HG03575 (cell line): ENCODE measurements at regions not wholly inside any gene's neighbourhood (a gene's known extent, or its start where the extent isn't known, plus 50 kb on each side); places are given as distances from the start of the nearest gene placed in this dataset.
"Not testable (repeated sequence)": the region's sequence is repeated elsewhere in the genome, so short reads cannot be mapped to it uniquely, and the experiment has no call there.

Experiments used
- ATAC-seq: cut with Tn5 transposase; IDR thresholded peaks from one replicate; pipeline ENCODE4 v1.9.1; 2021; ENCODE audit not compliant: unreplicated experiment, insufficient number of reproducible peaks, low FRiP score; ENCODE audit errors: extremely low read depth

- no peak for ATAC-seq
These were observed 636.8 kb upstream of the ANKRD30A start for GRCh38 chr10:36488579-36488978.

GRCh38 chr10:36479073-36479472, 646.3 kb upstream of the ANKRD30A start:
- ATAC-seq = no peak

DNA sequence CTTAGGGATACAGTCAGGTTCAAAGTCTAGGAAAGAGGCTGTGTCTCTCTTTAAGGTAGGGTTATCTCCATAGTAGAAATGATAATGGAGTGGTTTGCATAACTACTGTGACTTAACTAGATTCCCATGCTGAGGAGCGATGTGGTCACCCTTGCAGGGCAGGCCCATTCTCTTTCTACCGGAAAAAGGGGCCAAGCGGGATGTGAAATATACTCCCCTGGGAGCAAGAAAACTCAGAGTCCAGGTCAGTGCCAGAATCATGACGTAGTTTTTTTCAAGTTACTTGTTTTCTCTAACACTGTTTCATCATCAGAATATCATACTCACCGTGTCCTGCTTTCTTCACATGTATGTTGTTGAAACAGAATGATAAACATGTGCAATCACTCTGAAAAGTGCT, 649.0 kb upstream of the ANKRD30A start:
- ATAC-seq = no peak

- ATAC-seq = no peak
These were observed 649.7 kb upstream of the ANKRD30A start for GRCh38 chr10:36475746-36476145.

GRCh38 chr10:36474456-36474855, 650.9 kb upstream of the ANKRD30A start:
- ATAC-seq = no peak

DNA sequence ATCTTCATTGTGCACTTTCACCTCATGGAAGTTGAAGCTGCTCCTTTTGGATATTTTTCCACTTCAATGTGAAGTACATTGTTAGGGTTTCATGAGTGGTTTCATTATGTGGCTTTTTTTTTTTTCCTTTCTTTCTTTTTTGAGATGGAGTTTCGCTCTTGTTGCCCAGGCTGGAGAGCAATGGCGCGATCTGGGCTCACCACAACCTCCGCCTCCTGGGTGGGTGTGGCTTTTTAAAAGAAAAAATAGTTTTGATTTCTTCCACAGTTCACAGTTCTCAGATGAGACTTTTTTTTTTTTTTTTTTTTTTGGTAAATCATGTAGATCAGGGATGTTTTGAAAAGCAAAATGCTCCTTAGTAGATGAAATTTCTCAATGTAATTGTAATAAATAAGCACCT, 652.3 kb upstream of the ANKRD30A start:
- ATAC-seq = no peak

DNA sequence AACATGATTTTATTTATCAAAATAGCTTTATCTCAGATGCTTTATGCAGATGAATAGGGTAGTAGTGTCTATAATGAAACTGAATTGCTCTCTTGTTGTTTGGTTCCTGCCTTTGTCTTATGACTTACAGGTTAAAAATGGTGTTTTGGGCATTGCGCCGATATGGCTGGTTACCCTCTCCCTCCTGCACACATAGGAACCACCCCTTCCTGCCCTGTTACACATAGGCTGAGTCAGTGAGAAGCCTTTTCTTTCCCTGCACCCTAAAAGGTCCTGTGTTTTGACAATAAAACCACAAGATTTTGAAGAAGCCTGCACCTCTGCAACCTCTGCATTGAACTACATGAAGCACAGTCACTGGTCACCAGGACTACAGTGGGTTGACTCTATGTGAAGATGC, 655.8 kb upstream of the ANKRD30A start:
- ATAC-seq = no peak

DNA sequence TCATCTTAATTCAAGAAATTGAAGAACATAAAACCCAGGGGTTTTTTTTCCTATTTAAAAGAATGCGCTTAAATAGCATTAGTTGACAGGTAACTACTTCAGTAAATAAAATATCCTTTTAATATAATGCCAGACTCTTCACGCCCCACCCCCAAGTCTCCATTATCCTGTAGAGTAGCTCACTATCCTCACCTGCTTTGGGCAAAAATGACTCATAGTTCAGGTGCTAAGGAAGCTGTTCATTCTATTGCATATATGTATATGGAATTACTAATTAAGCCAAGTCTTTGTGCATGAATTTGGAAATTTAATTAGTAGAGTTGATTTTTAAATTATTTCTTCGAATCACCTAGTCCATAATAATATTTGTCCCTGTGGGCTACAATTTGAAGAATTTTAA, 656.8 kb upstream of the ANKRD30A start:
- no peak for ATAC-seq

DNA sequence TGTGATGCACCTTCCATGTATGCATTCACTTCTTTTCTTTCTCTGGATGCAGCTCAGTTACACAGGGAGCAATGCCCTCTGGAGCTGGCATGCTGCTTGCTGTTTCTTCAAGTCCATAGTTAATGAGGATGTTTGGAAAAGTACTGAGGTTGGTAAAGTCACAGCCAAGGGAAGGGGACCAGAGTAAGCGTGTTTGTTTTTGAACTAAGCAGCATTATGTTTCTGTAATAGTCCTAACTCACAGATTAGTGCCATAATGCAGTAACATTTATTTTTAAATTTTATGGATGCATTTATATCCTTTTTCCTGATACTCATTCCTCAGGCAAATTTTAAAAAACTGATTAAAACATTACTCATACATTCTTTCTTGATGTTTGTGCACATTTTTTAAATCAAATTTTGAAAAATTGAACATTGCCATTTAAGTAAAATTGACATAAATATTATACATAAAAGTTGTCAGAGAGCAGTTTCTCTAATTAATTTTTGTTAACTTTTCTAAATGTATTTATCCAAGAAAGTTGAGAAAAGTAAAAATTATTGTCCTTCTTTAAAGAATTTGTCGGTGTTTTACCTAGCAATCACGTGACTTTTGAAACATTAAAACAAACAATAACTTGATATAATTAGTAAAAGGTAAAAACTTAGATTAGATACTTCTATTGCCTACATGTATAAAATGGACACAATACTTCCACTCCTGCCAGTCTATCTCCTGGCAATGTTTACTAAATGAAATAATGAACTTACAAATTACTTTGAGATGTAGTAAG, 659.6 kb upstream of the ANKRD30A start:
- ATAC-seq = no peak

GRCh38 chr10:36464291-36464690, 661.1 kb upstream of the ANKRD30A start:
- no peak for ATAC-seq

- ATAC-seq = no peak
These were observed 662.0 kb upstream of the ANKRD30A start for GRCh38 chr10:36463390-36463789.

- no peak for ATAC-seq
These were observed 663.2 kb upstream of the ANKRD30A start for GRCh38 chr10:36462194-36462593.

DNA sequence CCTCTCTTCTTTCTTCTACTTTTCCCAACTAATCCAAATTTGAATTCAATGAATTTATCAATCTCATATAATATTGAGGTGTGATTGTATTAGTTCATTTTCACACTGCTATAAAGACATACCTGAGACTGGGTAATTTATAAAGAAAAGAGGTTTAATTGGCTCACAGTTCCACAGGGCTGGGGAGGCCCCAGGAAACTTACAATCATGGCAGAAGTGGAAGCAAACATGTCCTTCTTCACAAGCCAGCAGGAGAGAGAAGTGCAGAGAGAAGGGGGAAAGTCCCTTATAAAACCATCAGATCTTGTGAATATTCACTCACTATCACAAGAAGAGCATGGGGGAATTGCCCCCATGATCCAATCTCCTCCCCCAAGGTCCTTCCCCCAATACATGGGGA, 667.0 kb upstream of the ANKRD30A start:
- ATAC-seq = not testable (repeated sequence)

GRCh38 chr10:36457751-36458150, 667.6 kb upstream of the ANKRD30A start:
- ATAC-seq = no peak

- ATAC-seq = no peak
These were observed 669.8 kb upstream of the ANKRD30A start for GRCh38 chr10:36455526-36456133.

GRCh38 chr10:36452851-36453250, 672.5 kb upstream of the ANKRD30A start:
- no peak for ATAC-seq

DNA sequence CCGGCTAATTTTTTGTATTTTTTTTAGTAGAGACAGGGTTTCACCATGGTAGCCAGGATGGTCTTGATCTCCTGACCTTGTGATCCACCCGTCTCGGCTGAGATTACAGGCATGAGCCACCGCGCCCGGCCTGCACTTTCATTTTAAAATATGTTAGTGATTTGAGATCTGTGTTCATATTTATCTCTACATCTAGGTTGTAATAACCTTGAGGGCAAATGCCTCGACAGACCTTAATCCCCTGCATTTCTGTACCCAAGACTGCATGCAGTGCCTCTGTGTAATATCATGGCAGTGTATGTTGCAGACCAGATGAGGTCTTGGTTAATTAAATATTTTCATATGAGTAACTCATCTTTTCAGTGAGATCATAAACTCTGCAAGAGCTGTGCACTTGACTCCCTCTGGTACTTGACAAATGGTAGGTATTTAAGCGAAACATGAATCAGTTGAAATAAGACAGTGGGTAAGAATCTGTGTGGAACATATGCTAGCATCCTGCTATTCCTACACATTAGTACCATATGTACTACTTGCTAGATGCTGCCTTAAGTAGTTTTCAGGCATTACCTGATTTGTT, 673.9 kb upstream of the ANKRD30A start:
- ATAC-seq = no peak

- ATAC-seq = no peak
These were observed 675.0 kb upstream of the ANKRD30A start for GRCh38 chr10:36450380-36450779.

- no peak for ATAC-seq
These were observed 676.4 kb upstream of the ANKRD30A start for GRCh38 chr10:36448760-36449691.
